ENCODE measurements at regions not wholly inside any gene's neighbourhood (a gene's known extent, or its start where the extent isn't known, plus 50 kb on each side); places are given as distances from the start of the nearest gene placed in this dataset.

- no peak overlapping the region for H3K27ac ChIP-seq (ENCODE audit: insufficient read depth, low read depth, low read length)
- H3K9me3 ChIP-seq (replicated peaks; ENCODE audit: control insufficient read depth, insufficient read depth, low read length) = no peaks in the 10 kb centered on the region
- TF ChIP-seq POLR2AphosphoS5 (IDR thresholded peaks at IDR 0.05; ENCODE audit: insufficient read depth, low read depth, low read length) (no peak), MAX (IDR thresholded peaks at IDR 0.05; ENCODE audit: insufficient read depth, insufficient read length) (no peak), EZH2 (IDR thresholded peaks at IDR 0.05; ENCODE audit: borderline replicate concordance, low read depth, low read length, severe bottlenecking) (no peak), JUN (IDR thresholded peaks at IDR 0.05; ENCODE audit: borderline replicate concordance, insufficient read depth, insufficient read length, low read depth) (no peak), FOS (IDR thresholded peaks at IDR 0.05; ENCODE audit: borderline replicate concordance, insufficient read depth, low read length) (no peak), POLR2A (IDR thresholded peaks at IDR 0.05; ENCODE audit: low read depth, low read length) (no peak), GATA2 (IDR thresholded peaks at IDR 0.05; ENCODE audit: insufficient read depth, insufficient read length, low read depth, low read length) (no peak), MYC (IDR thresholded peaks at IDR 0.05; ENCODE audit: low read depth, low read length) (no peak), CTCF (IDR thresholded peaks at IDR 0.05; ENCODE audit: extremely low read depth in 1 of 2, insufficient read depth in 1 of 2, low read depth in 1 of 2, low read length in 2 of 2) (no peak)
- no peak overlapping the region for H2AFZ ChIP-seq (ENCODE audit: low read depth, low read length)
- no peaks in the 10 kb centered on the region for H3K4me1 ChIP-seq (ENCODE audit: control insufficient read depth, extremely low read depth, insufficient read depth, low read length)
- no peak overlapping the region for H3K4me3 ChIP-seq (replicated peaks in 1 of 3; ENCODE audit: insufficient read depth in 1 of 3, low read depth in 1 of 3, low read length in 3 of 3)
- no peak for FAIRE-seq
- H3K27me3 ChIP-seq (ENCODE audit: control insufficient read depth in 2 of 2, insufficient read depth in 2 of 2, low read length in 2 of 2) = no peaks in the 10 kb centered on the region
- H3K9me1 ChIP-seq (replicated peaks; ENCODE audit: control insufficient read depth, extremely low read depth, insufficient read depth, low read length) = no peaks in the 10 kb centered on the region
- POLR2A ChIA-PET = no interaction called here
- H4K20me1 ChIP-seq (replicated peaks; ENCODE audit: control insufficient read depth, extremely low read depth, insufficient read depth, low read length) = no peaks in the 10 kb centered on the region
- no TSS peak for BruUV-seq (replicated peaks)
- no peaks in the 10 kb centered on the region for H3K79me2 ChIP-seq (ENCODE audit: control insufficient read depth, insufficient read depth, low read length)
- dilution Hi-C loops (cut with MboI; ENCODE audit: extremely low pct_ligation_motif_present, low sequenced_read_pairs) (no loop called here), intact Hi-C loops (cut with micrococcal nuclease) (loop anchor here (10.0 kb wide), 1 partner anchor 169 kb away; no protein-coding TSS in a partner anchor)
- H3K4me2 ChIP-seq (ENCODE audit: insufficient read depth, low read length) = no peak overlapping the region
- no peak overlapping the region for H3K9ac ChIP-seq (replicated peaks; ENCODE audit: extremely low read depth, insufficient read depth, low read length)
- H3K36me3 ChIP-seq (ENCODE audit: control insufficient read depth in 2 of 2, extremely low read depth in 1 of 2, insufficient read depth in 2 of 2, low read length in 2 of 2) = no peaks in the 10 kb centered on the region
- CTCF ChIA-PET = no interaction called here
- DNase-seq (ENCODE audit: low read depth, low spot score) = no peak
Measured at GRCh38 chr9:71483436-71483835, 284.9 kb downstream of the CEMIP2 start.

Data from endothelial cell of umbilical vein (primary cell).